GM21423 (cell line): ENCODE measurements at regions not wholly inside any gene's neighbourhood (a gene's known extent, or its start where the extent isn't known, plus 50 kb on each side); places are given as distances from the start of the nearest gene placed in this dataset.

Experiments used
- ATAC-seq: cut with Tn5 transposase; IDR thresholded peaks from one replicate; pipeline ENCODE4 v1.9.1; 2021; ENCODE audit warnings: mild to moderate bottlenecking, moderate library complexity; ENCODE audit not compliant: unreplicated experiment

GRCh38 chr13:29664591-29664990 lies 69.1 kb upstream of the SLC7A1 start:
- ATAC-seq = no peak

- no peak for ATAC-seq
Measured at GRCh38 chr13:29654843-29655547, 59.5 kb upstream of the SLC7A1 start.

GRCh38 chr13:29654384-29654783 lies 58.9 kb upstream of the SLC7A1 start:
- no peak for ATAC-seq

DNA sequence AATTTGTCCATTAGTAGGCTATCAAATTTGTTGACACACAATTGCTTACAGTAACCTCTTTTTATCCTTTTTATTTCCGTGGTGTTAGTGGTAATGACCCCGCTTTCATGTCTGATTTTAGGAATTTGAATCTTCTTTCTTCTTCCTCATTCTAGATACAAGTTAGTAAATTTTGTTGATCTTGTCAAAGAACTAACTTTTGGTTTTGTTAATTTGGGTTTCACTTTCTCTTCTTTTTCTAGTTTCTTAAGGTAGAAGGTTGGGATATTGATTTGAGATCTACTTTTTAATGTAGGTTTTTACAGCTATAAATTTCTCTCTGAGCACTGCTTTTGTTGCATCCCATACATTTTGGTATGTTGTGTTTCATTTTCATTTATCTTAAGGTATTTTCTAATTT lies 53.3 kb upstream of the SLC7A1 start:
- ATAC-seq = no peak
